OCI-M2 (cell line): ENCODE measurements at regions not wholly inside any gene's neighbourhood (a gene's known extent, or its start where the extent isn't known, plus 50 kb on each side); places are given as distances from the start of the nearest gene placed in this dataset.

ENCODE experiments used
- DNase-seq: peaks from one replicate; lab custom pipeline; 2025; ENCODE audit not compliant: unreplicated experiment; lab: John Stamatoyannopoulos, UW

DNA sequence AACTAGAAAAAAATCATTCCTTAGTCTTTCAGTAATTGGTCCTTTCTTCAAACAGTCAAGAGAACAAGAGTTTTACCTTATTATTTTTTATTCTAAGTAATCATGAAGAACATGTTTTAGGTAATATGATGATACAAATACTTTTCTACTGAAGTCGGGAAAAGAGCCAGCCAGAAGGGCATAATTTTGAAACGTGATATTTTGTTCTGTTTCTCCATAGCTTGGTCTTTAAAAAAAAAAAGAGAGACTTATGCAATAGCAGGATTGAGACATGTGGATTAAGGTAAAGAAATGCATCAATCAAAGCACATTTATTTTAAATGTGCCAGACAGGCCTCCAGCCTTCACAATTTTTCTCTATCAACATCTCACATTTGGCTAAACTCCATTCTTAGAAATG lies 1016.8 kb downstream of the CNTNAP5 start:
- no peak for DNase-seq

DNA sequence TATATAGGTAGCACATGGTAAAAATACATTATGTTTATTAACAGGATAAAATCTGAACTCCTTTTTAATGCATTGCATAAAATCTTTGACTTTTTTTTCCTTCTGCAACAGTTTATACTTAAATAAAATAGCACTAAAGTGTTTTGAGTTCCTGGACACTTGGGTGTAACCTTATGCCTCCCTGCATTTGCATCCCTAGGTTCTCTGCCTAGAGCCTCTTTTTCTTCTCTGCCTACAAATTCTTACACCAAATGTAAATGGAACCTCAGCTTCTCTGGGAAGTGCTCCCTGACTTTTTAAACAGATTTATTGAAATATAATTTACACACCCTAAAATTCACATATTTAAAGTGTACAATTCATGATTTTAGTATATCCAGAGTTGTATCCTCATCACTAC lies 1017.6 kb downstream of the CNTNAP5 start:
- DNase-seq, result no peak

DNA sequence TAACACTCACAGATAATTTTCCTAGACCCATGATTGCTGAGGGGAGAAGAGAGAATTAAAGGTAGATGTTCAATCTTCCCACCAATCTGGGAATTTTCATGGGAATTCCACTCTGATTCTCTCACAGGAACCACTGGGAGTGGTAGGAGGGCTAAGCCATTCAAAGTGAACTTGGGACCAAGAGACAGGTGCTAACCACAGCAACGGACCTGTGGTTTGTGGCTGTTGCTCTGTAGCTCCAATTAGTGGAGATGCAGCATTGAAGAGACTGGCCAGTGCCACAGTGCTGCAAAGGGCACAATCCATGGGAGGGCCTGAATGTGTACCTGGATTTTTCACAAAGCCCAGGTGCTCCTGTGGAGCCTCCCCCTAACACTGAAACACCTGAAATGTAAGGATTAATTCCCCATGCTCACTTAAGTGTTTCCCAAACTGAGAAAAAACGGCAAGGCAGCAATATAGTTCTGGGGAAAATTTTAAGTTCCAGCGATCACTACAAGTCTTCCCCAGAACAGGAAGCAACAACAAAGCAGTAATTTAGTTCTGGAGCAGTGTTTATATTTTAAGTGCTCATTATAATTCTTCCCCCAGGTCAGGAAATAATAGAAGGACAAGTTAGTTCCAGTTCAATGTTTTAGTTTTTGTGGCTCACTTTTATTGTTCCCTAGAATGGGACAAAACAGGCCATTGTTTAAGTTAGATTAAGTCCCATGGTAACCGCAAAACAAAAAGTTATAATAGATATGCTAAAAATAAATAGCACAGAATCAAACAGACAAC lies 1045.8 kb downstream of the CNTNAP5 start:
- no peak for DNase-seq

DNA sequence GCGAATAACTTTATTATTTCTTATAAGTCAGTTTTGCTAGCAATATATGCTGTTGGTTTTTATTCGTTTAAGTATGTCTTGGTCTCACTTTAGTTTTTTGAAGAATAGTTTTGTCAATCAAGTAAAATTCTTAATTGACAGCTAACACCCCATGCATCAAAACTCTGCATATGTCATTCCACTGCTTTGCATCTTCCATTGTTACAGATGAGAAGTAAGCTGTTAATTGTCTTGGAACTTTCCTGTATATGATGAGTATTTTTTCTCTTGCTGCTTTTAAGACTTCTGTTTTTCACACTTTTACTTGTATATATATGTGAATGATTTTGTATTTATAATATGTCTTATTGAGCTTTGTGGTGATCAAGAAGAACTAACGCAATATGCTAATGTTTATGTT lies 1048.4 kb downstream of the CNTNAP5 start:
- DNase-seq, result no peak

DNA sequence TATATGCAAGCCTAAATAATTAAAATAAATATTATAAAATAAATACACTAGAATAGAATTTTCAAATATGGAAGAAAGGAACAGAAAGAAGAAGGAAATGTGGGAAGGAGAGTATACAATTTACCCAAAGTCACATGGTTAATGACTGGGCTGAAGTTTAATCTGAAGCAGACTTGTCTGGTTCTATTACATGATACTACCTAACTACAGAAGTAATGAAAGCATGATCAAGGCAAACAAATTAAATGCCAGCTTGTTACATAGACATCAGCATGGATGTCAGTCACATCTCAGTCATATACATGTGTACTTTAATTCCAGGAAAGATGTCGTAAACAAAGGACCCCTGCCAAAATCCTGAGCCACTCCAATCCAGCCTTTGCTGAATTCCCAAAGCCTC lies 1060.8 kb downstream of the CNTNAP5 start:
- no peak for DNase-seq

DNA sequence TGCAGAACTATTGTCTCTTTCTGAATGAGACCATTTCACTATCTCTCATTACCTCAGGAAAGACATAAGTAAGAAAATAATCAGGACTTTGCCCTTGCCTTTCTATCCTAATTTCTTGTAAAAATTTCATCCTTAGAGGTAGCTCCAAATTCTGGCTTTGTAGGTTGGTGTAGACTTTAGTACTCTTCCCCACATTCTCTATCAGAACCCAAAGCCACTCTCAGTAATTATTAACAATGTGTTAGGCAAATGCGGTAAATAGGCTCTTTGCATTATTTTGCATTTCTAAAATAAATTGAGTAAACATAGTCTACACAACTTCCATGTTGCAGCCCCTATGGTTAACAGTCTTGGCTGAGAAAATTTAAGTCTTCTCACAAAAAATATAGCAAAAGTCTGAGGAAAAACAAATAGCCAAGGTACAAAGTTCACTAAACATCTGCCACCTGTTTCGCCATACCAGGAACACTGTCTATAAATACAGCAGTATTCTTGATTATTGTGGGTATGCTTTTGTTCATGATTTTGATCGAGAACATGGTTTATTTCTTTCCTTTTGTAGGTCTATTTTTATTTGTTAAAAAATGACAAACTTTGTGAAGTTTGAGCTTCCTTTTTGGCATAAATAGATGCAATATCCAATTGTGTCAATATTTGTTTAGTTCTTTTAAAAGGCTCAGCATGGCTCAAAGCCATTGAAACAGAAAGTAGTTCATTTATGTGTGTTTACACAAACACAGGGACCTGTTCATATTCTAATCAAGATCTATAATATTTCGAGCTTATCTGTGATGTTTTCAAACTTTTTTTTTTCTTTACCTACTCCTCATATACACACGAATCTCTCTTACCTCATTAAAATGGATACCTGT lies 1061.5 kb downstream of the CNTNAP5 start:
- DNase-seq, result no peak

DNA sequence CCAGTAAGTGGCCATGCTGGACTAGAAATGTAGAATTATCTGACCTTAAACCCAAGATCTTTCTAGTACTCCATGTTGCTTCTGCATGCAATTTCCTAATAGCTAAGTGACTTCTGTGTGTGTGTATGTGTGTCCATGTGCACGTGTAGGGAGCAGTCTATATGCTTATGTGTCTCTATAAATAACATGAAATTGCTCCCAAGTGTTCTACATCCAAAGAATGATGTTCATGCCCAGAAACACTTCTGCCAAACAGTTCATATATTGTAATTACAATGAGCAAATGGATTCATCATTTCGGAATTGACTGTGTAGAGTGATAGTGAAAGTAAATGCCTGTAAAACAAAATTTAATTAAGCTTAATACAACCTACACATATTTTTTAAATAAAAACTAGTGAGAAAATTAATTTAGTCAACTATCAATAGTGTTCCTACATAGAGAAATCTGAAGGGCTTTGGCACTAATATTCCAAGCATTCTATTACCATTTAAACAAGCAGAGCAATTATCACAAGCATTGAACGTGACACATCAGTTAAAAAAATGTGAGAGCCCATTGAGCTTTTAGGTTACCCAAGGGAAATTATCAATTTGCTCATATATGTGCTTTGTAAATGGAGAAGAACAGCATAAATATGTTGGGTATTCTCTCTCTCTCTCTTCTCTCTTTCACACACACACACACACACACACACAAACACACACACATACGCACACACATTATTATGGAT lies 1067.4 kb downstream of the CNTNAP5 start:
- DNase-seq, result no peak

DNA sequence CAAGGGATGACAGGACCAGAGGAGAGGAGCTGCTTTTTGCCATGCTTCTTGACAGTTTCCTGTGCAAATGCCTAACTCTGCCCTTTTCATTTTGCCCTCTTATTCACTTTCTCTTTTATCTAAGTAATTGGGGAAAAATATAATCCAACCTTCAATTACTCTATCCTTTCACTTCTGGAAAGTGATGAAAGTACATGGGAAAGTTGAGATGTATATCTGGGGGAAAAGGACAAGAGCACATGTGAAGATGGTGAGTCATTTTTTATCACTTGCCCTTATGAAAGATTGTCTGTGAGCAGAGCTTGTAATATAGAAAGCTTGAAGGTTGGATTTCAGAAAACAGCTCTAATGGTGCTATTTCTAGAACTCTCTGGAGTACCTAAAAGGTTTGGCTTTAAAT lies 1070.7 kb downstream of the CNTNAP5 start:
- no peak for DNase-seq

DNA sequence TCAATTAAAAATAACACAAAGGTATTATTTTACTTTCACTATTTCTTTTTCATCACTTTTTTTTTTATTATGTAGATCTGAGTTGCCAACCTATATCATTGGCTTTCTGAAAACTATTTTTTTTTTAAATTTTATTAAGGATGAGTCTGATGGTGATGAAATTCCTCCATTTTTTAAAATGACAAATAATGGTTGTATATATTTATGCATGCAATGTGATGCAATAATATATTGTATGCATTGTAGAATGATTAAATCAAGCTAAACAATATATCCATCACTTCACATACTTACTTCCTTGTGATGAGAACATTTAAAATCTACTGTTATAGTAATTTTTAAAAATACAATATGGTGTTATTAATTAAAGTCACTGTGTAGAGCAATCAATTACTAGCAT lies 1081.6 kb downstream of the CNTNAP5 start:
- DNase-seq, result no peak

DNA sequence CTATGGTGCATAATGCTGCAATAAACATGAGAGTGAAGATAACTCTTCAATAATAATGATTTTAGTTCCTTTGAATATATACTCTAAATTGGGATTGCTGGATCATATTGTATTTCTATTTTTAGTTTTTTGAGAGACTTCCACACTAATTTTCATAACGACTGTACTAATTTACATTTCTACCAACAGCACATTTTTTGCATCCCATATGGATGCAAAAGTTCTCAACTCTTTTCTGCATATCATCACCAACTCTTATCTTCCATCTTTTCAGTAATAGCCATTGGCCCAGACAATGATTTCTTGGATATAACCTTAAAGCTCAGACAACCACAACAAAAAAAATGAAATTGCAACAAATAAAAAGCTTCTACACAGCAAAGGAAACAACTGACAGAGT lies 1082.4 kb downstream of the CNTNAP5 start:
- DNase-seq, result no peak

DNA sequence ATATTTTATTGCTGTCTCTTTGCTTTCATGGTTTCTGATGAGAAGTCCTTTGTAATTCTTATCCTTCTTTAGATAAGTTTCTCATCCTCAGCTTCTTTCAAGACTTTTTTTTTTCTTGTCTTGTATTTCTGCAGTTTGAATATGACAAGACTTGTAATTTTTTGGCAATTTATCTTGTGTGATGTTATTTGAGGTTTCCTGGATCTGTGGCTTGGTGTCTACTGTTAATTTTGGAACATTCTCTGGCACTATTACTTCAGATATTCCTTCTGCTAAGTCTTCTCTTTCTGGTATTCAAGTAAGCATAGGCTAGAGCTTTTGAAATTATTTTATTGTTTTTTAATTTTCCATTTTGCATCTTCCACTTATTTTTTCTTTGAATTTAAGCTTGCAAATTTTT lies 1083.2 kb downstream of the CNTNAP5 start:
- no peak for DNase-seq

DNA sequence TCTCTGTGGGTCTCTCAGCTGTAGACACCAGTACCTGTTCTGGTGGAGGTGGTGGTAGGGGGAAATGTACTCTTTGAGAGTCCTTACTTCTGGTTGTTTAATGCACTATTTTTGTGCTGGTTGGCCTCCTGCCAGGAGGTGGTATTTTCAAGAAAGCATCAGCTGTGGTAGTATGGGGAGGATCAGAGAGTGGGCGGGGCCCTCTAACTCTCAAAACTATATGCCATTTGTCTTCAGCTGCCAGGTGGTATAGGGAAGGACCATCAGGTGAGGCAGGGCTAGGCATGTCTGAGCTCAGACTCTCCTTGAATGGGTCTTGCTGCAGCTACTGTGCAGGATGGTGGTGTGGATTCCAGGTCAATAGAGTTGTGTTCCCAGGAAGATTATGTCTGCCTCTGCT lies 1100.8 kb downstream of the CNTNAP5 start:
- no peak for DNase-seq

DNA sequence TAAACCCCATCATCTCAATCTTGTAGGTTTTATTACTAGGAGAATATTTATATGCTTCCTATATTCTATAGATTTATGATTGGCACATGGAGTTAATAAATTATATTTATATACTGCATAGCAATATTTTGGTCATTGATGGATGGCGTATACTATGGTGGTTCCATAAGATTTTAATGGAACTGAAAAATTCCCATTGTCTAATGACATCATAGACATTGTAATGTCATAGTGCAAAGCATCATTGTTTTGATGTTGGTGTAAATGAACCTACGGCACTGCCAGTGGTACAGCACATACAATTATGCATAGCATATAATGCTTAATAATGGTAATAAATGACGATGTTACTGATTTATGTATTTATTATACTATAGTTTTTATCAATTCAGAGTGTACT lies 1135.9 kb downstream of the CNTNAP5 start:
- no peak for DNase-seq

DNA sequence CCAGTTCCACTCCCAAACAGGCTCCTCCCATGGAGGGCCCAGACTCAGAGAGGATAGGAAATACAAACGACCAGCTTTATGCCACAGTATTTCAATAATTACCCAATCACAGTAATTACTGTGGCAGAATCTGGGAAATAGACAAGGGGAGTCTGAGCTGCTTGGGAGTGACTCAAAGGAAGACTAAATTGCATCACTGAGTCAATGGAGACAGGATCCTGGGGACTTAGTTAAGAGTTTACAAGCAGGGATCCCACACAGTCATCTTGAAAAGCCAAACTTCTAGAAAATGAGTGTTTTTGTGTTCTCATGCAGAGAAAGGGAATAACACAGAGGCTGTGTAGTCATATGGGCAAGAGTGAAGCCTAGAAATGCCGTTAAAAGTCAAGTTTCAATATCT lies 1142.1 kb downstream of the CNTNAP5 start:
- no peak for DNase-seq

DNA sequence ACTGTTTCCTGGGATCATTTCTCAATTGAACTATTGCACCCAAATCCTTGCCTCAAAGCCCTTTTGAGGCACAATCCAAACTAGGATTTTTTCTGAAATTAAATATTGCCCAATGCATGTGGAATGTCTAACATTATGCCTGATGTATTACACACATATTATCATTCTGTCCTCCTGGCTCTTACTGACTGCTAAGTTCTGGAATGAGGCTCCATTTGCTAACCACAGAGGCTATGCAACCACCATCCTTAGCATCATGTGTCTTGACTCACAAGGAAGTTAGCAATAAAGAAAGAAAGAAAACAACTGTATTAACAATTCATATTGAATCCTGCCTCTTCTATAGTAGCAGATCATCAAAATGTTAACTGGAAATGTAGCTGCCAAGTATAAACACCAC lies 1142.7 kb downstream of the CNTNAP5 start:
- DNase-seq, result no peak

DNA sequence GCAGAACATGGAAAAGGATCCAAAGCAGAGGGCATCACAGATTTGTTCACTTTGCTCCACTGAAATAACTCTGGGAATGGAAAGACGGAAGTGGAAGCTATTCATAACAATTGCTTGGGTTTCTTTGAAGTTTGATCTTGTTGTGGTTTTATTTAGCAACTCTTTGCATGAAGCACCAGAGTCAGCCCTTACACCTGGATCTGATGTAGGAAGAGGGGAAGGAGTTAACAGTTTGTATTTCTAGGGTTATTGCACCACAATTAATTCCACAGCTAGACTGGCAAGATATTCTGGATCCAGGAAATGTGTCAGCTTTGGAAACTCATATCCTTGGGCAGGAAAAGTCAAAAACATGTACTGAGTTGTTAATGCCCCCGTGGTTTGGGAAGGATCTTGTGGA lies 1143.4 kb downstream of the CNTNAP5 start:
- no peak for DNase-seq

DNA sequence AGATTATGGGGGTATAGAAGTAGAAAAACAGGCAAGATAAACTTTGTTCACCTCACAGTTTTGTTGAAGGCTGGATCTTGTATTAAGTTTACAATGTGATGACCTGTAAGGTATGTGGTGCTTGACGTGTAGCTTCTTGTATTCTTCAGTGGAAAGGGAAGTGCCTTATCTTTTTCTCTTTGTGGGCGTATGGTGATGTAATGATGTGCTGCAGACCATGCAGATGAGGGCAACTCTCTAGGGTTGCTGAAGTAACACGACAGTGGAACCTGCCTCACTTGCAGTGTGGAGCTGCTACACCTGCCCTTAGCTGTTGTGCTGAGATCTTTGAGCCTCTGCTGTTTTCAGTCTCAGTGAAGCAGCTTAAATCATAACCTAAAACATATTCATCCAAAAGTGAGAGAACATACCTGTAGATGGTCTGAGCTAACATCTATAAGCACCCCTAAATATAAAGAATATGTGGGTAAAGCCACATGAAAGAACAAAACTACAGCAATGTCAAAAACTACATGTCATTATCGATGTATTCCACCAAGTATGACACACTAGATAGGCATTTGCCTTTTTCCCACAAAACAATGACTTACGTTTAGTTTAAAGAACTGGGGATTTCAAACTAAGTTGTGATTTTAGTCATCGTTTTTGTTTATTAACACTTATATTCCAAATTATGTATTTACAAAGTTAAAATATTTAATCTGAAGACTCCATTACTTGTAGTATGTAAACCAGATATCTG lies 1144.1 kb downstream of the CNTNAP5 start:
- no peak for DNase-seq

DNA sequence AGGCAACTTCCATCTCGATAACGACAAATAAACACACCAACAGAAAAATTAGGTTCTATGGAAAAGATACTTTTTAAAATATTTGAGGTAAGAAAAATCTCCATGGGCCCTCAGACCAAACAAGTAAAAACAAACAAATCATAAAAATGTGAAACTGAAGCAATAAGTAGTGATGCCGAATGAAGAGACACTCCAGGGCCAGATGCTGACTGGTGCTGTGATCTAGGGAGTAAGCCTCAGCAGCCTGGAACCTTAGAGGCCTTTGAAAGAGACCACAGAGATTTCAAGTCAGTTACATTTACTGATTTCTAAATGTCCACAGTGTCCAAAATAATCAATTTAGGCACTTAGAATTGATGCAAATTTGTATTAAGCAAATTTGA lies 1144.7 kb downstream of the CNTNAP5 start:
- no peak for DNase-seq

DNA sequence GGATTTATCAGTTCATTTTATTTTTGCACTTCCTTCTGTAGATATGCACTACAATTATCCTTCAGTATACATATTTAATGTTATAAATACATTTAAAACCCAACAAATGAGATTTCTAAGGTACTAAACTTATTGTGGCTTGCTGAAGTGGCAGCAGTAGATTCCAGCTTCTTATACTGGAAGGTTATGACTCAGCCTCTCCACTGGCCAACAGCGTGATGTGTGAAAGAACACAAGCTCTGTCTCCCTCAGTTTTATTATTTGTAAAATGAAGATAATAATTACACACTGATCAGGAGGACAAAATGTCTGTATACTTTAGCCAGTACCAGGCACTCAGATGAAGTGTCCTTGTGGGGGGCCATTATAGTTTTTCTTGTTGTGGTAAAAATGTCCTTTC lies 1147.1 kb downstream of the CNTNAP5 start:
- no peak for DNase-seq

DNA sequence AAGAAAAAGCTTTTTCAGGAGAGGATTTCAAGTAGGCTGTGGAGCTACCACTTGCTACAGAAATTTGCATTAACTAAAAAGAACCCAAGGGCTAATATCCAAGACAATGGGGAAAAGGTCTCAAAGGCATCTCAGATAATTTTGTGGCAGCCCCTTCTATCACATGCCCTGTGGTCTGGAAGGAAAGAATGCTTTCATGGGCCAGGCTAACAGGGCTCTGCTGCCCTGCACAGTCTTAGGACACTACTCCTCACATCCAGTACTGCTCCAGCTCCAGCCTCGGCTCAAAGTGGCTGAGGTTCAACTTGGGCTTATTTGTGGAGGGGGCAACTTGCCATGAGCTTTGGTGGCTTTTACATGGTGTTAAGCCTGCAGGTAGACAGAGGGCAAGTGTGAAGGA lies 1150.3 kb downstream of the CNTNAP5 start:
- DNase-seq, result no peak

DNA sequence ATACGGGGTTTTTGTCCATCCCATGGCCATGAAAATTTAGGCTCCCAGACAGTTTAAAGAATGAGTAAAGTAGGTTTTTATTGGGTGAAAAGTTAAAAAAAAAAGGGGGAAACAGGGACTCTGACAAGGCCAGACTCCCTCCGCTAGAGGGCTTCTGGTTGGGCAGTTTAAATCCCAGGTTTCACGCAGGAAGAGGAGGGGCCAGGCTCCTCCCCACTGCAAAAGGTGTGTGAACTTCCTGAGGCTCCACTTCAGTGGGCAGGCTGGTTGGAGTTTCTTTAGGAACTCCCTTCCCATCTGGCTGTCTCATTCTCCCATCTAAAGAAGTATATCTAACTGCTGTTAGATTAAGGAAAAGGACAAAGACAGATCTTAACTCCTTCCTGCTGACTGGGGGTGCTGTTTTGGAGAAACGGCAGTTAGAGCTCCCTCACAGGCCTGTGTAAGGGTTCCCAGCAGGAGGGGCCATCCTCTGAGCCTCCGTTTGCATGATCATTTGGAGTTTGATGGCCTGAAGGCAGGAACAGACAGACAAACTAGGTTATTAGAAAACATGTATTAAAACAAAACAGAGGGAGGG lies 1160.7 kb downstream of the CNTNAP5 start:
- no peak for DNase-seq
